Stomach (tissue), 8 donors: ENCODE measurements at regions not wholly inside any gene's neighbourhood (a gene's known extent, or its start where the extent isn't known, plus 50 kb on each side); places are given as distances from the start of the nearest gene placed in this dataset.
A peak's percentile ranks its signal among the peaks of the same experiment; 100 is the strongest.

Experiments used
- DNase-seq, 2 donors: peaks; one replicate each; pipeline versions ENCODE4 v3.0.0 to v3.0.0-alpha.2; 2013 to 2019
- H3K27ac ChIP-seq, 5 donors: fragments of 200-600 bp in 4 of 5; sonication (generic) in 4 of 5; one replicate each; pipeline ENCODE4 v1.5.1; 2013 to 2019; ENCODE audit warnings: mild to moderate bottlenecking in 1 of 5, moderate library complexity in 1 of 5
- H3K27me3 ChIP-seq, 3 donors: fragments of 200-600 bp; sonication (generic); one replicate each; pipeline ENCODE4 v1.5.1; 2017 to 2019; ENCODE audit warnings: mixed run types in 1 of 3
- H3K36me3 ChIP-seq, 4 donors: fragments of 200-600 bp; sonication (generic); 1 replicate in 3 of 4; 2 replicates in 1 of 4; pipeline ENCODE4 v1.5.1; 2016 to 2019
- H3K4me1 ChIP-seq, 4 donors: fragments of 200-600 bp; sonication (generic); one replicate each; pipeline ENCODE4 v1.5.1; 2016 to 2019
- H3K4me3 ChIP-seq, 4 donors: fragments of 200-600 bp; sonication (generic) in 3 of 4; one replicate each; pipeline ENCODE4 v1.5.1; 2016 to 2019; ENCODE audit warnings: mild to moderate bottlenecking in 1 of 4
- H3K9me3 ChIP-seq, 4 donors: fragments of 200-600 bp; sonication (generic); one replicate each; pipeline ENCODE4 v1.5.1; 2016 to 2019
- EP300 ChIP-seq: sonication (generic); formaldehyde crosslinking; IDR thresholded peaks from one replicate; pipeline ENCODE4 v1.6.1; 2017; ENCODE audit warnings: antibody characterized with exemption
- POLR2A ChIP-seq, 4 donors: fragments of 450-650 bp; IDR thresholded peaks; one replicate each; pipeline ENCODE4 v1.6.1; 2016; ENCODE audit warnings: antibody characterized with exemption in 4 of 4, control low read depth in 2 of 4, mild to moderate bottlenecking in 1 of 4, moderate library complexity in 1 of 4
- POLR2AphosphoS5 ChIP-seq, 3 donors: sonication (generic); formaldehyde crosslinking; IDR thresholded peaks; one replicate each; pipeline ENCODE4 v1.6.1; 2016; ENCODE audit warnings: antibody characterized with exemption in 3 of 3
- WGBS, 5 donors: extraction: QIAGEN DNeasy Blood & Tissue Kit in 3 of 5; methylation state at CpG; one replicate each; pipeline versions ENCODE4 v1.1.5 to v1.1.7; 2013 to 2018; 5-methylcytosine and 5-hydroxymethylcytosine counted together
- intact Hi-C: fragments of 100-400 bp; cut with DNase I; formaldehyde crosslinking; loops from one replicate; pipeline ENCODE4 v1.15.1; 2023; ENCODE audit warnings: low total_unique reads
- small RNA-seq, 4 donors: library from RNA; depleted of rRNA; stranded (forward); fragments of <200 nt; gene quantifications; one replicate each; pipeline ENCODE3, GENCODE V24; 2016
- TF ChIP-seq, protein P1 (sequence below), 7 experiments: fragments of 450-650 bp in 4 of 7; fragments of 200-600 bp in 3 of 7; sonication (generic) in 3 of 7; IDR thresholded peaks; one replicate each; pipeline ENCODE4 v1.5.1; 2016 to 2019; ENCODE audit warnings: antibody characterized with exemption in 7 of 7, control low read depth in 2 of 7, mild to moderate bottlenecking in 1 of 7
- donor health status: healthy with polysubstance abuse.
- donor health status: Bipolar disorder and iron deficiency.
- donor health status: healthy.

DNA sequence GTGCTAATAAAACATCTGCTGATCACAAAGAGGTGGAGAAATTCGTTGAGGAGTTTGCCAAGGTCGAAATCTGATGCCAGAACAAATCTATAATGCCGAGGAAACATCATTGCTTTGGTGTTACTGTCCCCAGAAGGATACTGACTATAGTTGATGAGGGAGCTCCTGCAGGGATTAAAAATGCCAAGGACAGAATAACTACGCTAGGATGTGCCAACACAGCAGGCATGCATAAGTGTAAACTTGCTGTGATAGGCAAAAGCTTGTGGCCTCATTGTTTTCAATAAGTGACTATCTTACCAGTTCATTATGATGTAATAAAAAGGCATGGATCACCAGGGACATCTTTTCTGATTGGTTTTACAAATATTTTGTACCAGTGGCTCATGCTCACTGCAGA, 66.8 kb upstream of the ADCY2 start:
- no peak overlapping the region for H3K27ac ChIP-seq
- no peaks in the 10 kb centered on the region for H3K27me3 ChIP-seq
- TF ChIP-seq, protein P1, sequence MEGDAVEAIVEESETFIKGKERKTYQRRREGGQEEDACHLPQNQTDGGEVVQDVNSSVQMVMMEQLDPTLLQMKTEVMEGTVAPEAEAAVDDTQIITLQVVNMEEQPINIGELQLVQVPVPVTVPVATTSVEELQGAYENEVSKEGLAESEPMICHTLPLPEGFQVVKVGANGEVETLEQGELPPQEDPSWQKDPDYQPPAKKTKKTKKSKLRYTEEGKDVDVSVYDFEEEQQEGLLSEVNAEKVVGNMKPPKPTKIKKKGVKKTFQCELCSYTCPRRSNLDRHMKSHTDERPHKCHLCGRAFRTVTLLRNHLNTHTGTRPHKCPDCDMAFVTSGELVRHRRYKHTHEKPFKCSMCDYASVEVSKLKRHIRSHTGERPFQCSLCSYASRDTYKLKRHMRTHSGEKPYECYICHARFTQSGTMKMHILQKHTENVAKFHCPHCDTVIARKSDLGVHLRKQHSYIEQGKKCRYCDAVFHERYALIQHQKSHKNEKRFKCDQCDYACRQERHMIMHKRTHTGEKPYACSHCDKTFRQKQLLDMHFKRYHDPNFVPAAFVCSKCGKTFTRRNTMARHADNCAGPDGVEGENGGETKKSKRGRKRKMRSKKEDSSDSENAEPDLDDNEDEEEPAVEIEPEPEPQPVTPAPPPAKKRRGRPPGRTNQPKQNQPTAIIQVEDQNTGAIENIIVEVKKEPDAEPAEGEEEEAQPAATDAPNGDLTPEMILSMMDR (IDR thresholded peaks at IDR 0.05): no peak
- TF ChIP-seq POLR2AphosphoS5 (IDR thresholded peaks at IDR 0.05) (no peak), POLR2A (IDR thresholded peaks at IDR 0.05) (no peak), EP300 (no peak)
- intact Hi-C loops: no loop called here
- no peaks in the 10 kb centered on the region for H3K4me1 ChIP-seq
- no peaks in the 10 kb centered on the region for H3K9me3 ChIP-seq
- 50 to 70% (median 58%) methylated on average over 4 of the region's 4 CpGs for WGBS, 5 donors
- no peak overlapping the region for H3K4me3 ChIP-seq
- no peaks in the 10 kb centered on the region for H3K36me3 ChIP-seq
- no peak for DNase-seq

DNA sequence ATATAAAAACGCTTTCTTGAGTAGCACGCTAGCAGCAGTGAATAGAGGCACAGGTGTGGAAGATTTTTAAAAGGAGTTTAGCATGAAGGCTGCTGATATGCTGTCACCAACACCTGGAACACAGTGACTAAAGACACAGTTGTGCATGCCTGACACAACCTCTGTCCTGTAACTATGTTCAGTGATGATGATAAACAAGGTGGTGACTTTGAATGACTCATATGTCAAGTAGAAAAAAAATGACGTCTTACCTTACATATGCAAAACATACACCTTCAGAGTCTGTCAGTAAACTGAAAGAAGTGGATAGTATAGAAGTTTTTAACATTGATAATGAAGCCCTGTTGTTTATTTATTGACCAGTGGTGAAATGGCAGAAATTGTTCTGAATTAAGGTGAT, 66.2 kb upstream of the ADCY2 start:
- TF ChIP-seq, protein P1 (IDR thresholded peaks at IDR 0.05): no peak
- TF ChIP-seq POLR2A (IDR thresholded peaks at IDR 0.05) (no peak), POLR2AphosphoS5 (IDR thresholded peaks at IDR 0.05) (no peak), EP300 (no peak)
- Histone ChIP-seq H3K27me3 (no peaks in the 10 kb centered on the region), H3K4me3 (no peak overlapping the region), H3K4me1 (no peaks in the 10 kb centered on the region), H3K27ac (no peak overlapping the region), H3K9me3 (peaks cover 0 to under 1% (median 0%) of the 10 kb centered on the region in 4 donors), H3K36me3 (no peaks in the 10 kb centered on the region)
- WGBS, 5 donors: 25 to 42% (median 36%) methylated on average over 3 of the region's 3 CpGs
- intact Hi-C loops: no loop called here
- peak in 1 of 2 donors; percentile 42 for DNase-seq

DNA sequence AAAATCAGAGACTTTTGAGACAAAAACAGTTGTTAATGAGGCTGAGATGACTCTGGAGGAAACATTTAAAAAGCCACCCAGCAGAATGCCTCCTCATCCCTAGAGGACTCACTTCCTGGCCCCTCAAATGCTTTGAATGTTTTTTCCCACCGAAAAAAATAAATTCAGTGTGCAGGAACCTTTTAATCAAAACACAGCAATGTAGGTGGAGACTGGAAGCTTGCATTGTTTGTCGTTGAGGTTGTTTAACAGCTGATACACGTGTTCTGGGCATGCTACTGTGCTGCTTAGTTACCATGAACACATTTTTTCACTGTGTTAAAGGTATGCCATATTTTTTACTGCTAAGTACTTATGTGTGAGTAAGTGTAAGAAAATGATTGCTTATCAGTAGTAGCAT, 65.7 kb upstream of the ADCY2 start:
- intact Hi-C loops: no loop called here
- Histone ChIP-seq H3K9me3 (peaks cover 0 to 6% (median 0%) of the 10 kb centered on the region in 4 donors), H3K27me3 (no peaks in the 10 kb centered on the region)

DNA sequence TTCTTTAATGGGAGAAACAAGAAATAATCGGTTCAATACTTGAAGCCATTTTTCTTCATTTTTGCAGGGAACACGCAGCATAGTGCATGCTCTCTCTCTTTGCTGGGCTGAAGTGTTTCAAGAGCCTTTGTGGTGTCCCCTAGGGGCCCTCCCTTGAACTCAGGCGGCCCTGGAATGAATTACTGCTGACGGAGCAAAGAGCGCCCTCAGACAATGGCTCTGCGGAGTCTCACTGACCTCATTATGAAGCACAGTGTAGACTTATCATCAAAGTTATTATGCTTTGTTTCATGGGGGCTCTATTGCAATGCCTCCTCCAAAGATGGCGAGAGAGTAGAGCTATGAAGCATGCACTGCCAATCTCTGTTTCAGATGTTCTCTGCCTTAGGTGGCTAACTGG, 64.8 kb upstream of the ADCY2 start:
- DNase-seq: no peak
- no peak for TF ChIP-seq POLR2AphosphoS5 (IDR thresholded peaks at IDR 0.05)
- TF ChIP-seq, protein P1 (IDR thresholded peaks at IDR 0.05): no peak
- TF ChIP-seq EP300: no peak
- TF ChIP-seq POLR2A (IDR thresholded peaks at IDR 0.05): no peak
- H3K27me3 ChIP-seq: no peaks in the 10 kb centered on the region
- intact Hi-C loops: no loop called here
- H3K4me1 ChIP-seq: no peaks in the 10 kb centered on the region
- H3K9me3 ChIP-seq: peaks cover 0 to 7% (median 0%) of the 10 kb centered on the region in 4 donors
- no peak overlapping the region for H3K4me3 ChIP-seq
- H3K36me3 ChIP-seq: no peaks in the 10 kb centered on the region
- H3K27ac ChIP-seq: no peak overlapping the region
- 72 to 88% (median 83%) methylated on average over 7 of the region's 7 CpGs for WGBS, 5 donors

More for the DNA sequence above, 65.7 kb upstream of the ADCY2 start:
- TF ChIP-seq POLR2AphosphoS5 (IDR thresholded peaks at IDR 0.05) (no peak), EP300 (no peak), POLR2A (IDR thresholded peaks at IDR 0.05) (no peak)
- TF ChIP-seq, protein P1 (IDR thresholded peaks at IDR 0.05): no peak
- Histone ChIP-seq H3K27ac (no peak overlapping the region), H3K4me1 (no peaks in the 10 kb centered on the region), H3K36me3 (no peaks in the 10 kb centered on the region), H3K4me3 (no peak overlapping the region)
- peak in 1 of 2 donors; percentile 51 for DNase-seq
- 19 to 32% (median 30%) methylated on average over 3 of the region's 3 CpGs for WGBS, 5 donors

Small RNA genes lying in the stretch of these regions (small RNA-seq; reads per million reads assigned to genes)
- gene RF00017 (0 reads per million in 4 donors), gene RNA5SP176 (0 reads per million in 4 donors)
